Activated CD4-positive, alpha-beta T cell treated with anti-CD3 and anti-CD28 coated beads, Interleukin-2, Interleukin-4, amounts not matched to agents 100 ng/mL and 50 ng/mL, durations not matched to agents 16 hours and 8 hours (primary cell): ENCODE measurements at regions not wholly inside any gene's neighbourhood (a gene's known extent, or its start where the extent isn't known, plus 50 kb on each side); places are given as distances from the start of the nearest gene placed in this dataset.

Experiments used
- DNase-seq: peaks from one replicate; pipeline ENCODE4 v3.0.0-alpha.2; 2020; ENCODE audit warnings: low spot score

GRCh38 chr6:10465629-10466499 is 51.0 kb upstream of the TFAP2A start:
- peak; percentile 18 for DNase-seq
